ENCODE measurements at regions not wholly inside any gene's neighbourhood (a gene's known extent, or its start where the extent isn't known, plus 50 kb on each side); places are given as distances from the start of the nearest gene placed in this dataset.

GRCh38 chr3:177992993-177993970 lies 543.0 kb upstream of the KCNMB2 start:
- no peak for DNase-seq (ENCODE audit: low read depth)

GRCh38 chr3:177994976-177995375 lies 541.3 kb upstream of the KCNMB2 start:
- DNase-seq (ENCODE audit: low read depth): no peak

DNA sequence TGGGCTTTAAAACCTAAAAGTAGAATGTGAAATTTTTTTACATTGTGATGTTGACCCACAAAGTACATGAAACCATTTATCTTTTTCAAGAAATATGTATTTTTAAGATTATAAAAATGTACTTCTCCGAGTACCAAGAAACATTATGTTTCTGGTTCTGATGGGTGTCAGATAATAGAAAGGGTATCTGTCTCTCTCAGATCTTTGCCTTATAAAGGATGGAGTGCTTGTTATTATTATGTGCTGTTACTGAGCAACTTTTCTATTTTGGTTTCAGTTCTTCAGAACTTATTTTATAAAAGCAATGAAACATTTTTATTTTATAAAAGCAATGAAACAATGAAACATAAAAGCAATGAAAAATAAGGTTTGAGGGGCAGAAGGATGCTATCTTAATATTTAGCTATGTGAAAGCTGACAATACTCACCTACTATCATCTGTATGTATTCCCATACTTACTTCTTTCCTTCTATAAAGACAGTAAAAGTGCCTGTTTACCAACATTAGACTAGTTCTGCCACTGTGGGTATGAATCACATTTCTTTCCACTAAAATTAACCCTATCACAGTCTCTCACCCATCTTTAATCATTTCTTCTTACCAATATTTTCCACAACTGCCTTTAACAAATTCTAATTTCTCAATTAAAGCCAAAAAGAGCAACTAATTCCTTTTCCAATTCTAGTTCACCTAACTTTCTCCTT lies 540.7 kb upstream of the KCNMB2 start:
- DNase-seq (ENCODE audit: low read depth): no peak

DNA sequence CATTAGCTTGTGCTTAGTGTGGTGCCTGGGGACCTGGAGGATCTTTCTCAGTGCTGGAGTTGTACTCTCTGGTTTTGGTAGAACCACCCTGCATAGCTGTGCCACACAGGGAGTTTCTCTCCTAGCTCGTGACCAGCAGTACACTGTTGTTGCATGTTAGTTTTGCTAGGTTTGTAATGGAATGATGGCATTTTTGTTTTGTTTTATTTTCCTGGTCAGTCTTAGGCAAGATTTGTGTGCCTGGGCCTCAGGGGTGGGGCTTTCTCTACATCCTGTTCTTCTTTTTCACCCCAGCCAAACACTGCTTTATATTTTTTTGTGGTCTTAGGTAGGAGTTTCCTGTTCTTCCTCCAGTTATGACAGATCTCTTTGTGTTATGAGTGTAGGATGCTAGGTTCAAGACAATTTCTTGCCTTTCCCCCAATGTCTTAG lies 534.5 kb upstream of the KCNMB2 start:
- DNase-seq (ENCODE audit: low read depth): no peak

DNA sequence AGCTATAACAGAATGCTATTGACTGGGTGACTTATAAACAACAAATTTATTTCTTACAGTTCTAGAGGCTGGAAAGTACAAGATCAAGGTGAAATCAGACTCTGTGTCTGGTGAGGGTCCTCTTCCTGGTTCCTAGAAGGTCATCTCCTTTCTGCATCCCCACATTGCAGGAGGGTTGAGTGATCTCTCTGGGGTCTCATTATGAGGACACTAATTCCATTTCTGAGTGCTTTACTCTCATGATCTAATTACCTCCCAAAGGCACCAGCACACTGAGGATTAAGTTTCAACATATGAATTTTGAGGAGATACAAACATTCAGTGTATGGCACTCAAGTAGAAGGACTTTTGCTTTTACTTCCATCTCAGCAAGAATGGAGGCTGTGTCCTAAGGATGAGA lies 534.1 kb upstream of the KCNMB2 start:
- DNase-seq (ENCODE audit: low read depth): no peak

GRCh38 chr3:178003756-178004155 lies 532.5 kb upstream of the KCNMB2 start:
- DNase-seq (ENCODE audit: low read depth): no peak

GRCh38 chr3:178005961-178006360 lies 530.3 kb upstream of the KCNMB2 start:
- DNase-seq (ENCODE audit: low read depth): no peak

- DNase-seq (ENCODE audit: low read depth): no peak
Observed at GRCh38 chr3:178010306-178010705, 525.9 kb upstream of the KCNMB2 start.

- no peak for DNase-seq (ENCODE audit: low read depth)
Observed at GRCh38 chr3:178019645-178020044, 516.6 kb upstream of the KCNMB2 start.

DNA sequence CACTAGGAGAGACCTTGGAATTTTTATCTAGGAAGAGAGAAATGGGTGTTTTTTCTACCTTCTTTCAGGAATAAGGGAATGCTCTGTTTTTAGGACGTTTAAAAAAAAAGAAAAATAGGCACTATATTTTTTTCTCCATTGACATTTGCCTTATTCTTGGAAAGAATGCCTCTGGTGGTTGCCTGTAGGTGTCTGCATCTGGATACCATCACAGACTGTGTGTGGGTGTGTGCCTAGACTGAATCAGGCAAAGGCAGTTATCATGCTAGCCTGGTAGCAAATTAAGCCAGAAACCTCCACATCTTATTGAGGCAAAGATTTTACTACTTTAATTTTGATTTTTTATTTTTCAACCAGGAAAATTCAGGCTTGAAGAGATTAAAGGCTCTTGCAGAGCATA lies 513.6 kb upstream of the KCNMB2 start:
- no peak for DNase-seq (ENCODE audit: low read depth)

DNA sequence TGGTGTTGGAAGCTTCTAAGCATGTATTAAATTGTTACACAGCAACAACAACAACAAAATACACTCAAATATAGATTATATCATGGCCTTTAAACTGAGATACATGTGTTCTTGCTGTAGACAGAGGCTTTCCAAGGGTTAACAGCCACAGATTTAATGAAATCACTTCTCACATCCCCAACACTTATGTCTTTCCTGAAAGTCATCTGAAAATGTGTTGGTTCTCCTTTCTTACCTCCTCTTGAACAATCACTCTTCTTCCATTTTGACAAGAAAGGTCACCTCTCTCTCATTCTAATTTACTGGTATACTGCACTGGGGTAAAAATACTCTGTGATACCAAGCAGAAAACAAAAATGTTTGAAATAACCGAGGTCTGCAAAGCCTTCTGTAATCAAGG lies 507.3 kb upstream of the KCNMB2 start:
- no peak for DNase-seq (ENCODE audit: low read depth)

DNA sequence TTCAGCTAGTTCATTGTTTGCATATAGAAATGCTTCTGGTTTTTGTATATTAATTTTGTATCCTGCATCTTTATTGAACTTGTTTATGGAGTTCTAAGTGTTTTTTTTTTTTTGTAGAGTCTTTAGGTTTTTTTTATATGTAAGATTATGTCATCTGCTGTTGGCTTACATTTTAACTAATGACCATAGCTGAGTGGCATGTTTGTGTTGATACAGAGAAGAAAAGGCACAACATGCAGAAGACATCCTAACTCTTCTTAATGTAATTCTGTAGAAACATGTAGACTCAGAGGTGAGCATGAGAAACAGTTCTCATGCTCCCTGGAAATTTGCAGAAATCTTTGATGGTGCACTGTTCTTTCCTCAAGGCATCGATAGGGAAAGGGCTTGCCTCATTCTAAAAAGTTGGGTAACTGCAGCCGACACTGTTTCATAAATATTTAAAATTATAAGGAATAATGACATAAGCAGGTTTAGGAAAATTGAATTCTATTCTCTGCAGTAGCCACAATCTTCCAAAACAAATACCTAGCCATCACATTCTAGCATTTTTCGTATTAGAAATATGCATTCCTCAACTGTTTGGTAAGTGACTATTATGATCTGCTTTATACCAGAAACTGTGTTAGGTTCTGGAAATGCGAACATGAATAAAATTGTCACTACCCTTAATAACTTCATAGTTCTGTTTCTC lies 499.6 kb upstream of the KCNMB2 start:
- no peak for DNase-seq (ENCODE audit: low read depth)

- DNase-seq (ENCODE audit: low read depth): no peak
Observed at GRCh38 chr3:178041931-178042330, 494.3 kb upstream of the KCNMB2 start.

- DNase-seq (ENCODE audit: low read depth): no peak
Observed at GRCh38 chr3:178042376-178042775, 493.9 kb upstream of the KCNMB2 start.

- no peak for DNase-seq (ENCODE audit: low read depth)
Observed at GRCh38 chr3:178043084-178043483, 493.2 kb upstream of the KCNMB2 start.

DNA sequence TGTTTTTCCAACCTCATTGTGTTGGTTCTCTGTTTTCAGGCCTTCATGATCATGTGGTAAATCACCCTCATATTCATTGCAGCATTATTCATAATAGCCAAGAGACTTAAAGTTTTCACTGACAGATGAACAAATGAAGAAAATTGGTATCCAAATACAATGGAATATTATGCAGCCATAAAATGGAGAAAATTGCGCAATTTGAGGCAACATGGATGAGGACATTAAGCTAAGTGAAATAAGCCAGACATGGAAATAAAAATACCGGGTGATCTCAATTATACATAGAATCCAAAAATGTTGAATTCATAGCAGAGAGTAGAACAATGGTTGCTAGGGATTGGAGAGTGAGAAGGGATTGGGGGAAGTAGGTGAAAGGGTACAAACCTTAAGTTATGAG lies 491.9 kb upstream of the KCNMB2 start:
- no peak for DNase-seq (ENCODE audit: low read depth)

GRCh38 chr3:178047496-178047895 lies 488.7 kb upstream of the KCNMB2 start:
- no peak for DNase-seq (ENCODE audit: low read depth)

DNA sequence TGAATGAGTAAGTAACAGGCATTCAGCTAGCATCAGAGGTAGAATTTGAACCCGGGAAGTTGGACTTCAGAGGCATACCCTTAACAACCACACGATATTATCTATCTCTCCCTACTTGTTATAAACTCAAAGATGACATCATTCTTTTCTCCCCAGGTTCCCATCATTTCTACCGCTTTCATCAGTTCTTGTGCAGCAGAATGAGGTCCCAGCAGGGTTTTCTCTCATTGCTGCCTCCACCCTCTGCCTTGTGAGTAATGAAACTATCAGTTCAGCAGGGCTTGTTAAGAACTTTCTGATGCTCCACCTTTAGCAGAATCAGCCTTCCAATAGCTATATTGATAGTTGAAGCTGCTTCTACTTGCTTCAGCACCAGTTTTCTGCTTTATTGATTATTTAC lies 487.5 kb upstream of the KCNMB2 start:
- no peak for DNase-seq (ENCODE audit: low read depth)

DNA sequence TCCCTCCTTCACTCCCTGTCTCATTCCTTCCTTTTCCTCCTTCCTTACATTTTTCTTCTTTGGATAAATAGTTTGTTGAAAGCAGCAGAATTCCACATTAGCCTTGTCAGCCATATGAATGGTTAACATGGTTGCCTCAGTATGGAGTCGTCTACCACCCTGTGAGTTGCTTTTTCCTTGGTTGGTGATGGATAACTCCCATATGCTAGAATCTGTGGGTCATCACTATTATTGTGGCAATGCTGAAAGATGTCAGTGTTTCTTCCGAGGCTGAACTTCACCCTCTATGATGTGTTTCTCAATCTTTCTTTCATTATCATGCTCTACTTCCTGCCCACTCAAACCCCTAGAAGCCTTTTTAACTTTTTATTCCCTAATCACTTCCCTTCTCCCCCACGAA lies 481.8 kb upstream of the KCNMB2 start:
- no peak for DNase-seq (ENCODE audit: low read depth)

DNA sequence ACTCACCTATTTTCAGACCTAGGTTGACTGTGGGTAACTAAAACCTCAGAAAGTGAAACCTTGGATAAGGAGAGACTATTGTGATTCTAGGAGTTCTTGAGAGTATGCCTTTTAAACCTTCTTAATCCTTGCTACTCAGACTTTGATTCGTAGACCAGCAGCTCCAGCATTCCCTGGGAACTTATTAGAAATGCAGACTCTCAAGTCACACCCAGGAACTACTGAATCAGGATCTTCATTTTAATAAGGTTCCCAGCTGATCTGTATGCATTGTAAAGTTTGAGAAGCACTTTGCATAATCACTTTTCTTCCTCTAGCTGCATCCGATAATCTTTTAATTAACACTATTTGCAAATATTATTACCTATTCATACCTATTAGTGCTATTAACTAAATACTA lies 480.3 kb upstream of the KCNMB2 start:
- no peak for DNase-seq (ENCODE audit: low read depth)

- DNase-seq (ENCODE audit: low read depth): no peak
Observed at GRCh38 chr3:178056868-178057267, 479.4 kb upstream of the KCNMB2 start.

- DNase-seq (ENCODE audit: low read depth): no peak
Observed at GRCh38 chr3:178058629-178059028, 477.6 kb upstream of the KCNMB2 start.

GRCh38 chr3:178059119-178059518 lies 477.1 kb upstream of the KCNMB2 start:
- DNase-seq (ENCODE audit: low read depth): no peak
